NCI-H774 (cell line): ENCODE measurements at regions not wholly inside any gene's neighbourhood (a gene's known extent, or its start where the extent isn't known, plus 50 kb on each side); places are given as distances from the start of the nearest gene placed in this dataset.

Source experiments
- DNase-seq: peaks from one replicate; lab custom pipeline; 2025; lab: John Stamatoyannopoulos, UW

- DNase-seq, result no peak
Observed at GRCh38 chr7:70907259-70908247, 224.4 kb upstream of the GALNT17 start.

DNA sequence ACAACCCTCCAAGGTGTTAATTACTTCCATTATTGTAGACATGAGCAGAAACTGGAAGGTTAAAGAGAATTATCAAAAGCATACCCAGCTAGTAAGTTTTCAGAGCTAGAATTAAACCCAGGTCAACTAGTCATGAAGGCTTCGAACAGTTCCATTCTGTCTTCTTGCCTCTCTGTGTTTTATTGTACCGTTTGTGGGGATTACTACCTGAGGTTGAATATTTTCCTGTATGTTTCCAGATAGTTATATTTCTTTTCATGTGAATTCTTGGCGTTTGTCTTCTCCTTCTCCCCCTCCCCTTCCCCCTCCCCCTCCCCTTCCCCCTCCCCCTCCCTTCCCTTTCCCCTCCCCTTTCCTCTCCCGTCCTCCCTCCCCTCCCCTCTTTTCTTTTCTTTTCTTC is 218.0 kb upstream of the GALNT17 start:
- no peak for DNase-seq

GRCh38 chr7:70915067-70915466 is 216.9 kb upstream of the GALNT17 start:
- DNase-seq, result no peak

GRCh38 chr7:70919481-70920073 is 212.4 kb upstream of the GALNT17 start:
- no peak for DNase-seq

DNA sequence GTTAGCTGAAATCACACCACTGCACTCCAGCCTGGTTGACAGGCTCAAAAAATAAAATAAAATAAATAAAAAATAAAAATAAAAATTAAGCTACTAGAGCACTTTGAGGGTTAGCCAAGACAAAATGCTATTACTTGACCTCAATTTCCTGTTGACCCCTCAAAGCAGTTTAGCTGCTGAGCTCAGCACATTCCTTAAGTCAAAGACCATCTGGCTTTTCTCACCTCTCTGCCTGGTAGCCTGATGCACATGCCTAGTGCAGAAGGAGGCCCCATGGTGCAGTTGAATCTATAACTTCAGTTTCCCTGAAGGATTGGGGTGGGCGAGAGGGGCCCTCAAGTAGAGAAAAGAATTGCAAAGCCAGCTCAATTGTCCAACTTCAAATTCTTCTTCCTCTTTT is 211.1 kb upstream of the GALNT17 start:
- DNase-seq, result no peak

DNA sequence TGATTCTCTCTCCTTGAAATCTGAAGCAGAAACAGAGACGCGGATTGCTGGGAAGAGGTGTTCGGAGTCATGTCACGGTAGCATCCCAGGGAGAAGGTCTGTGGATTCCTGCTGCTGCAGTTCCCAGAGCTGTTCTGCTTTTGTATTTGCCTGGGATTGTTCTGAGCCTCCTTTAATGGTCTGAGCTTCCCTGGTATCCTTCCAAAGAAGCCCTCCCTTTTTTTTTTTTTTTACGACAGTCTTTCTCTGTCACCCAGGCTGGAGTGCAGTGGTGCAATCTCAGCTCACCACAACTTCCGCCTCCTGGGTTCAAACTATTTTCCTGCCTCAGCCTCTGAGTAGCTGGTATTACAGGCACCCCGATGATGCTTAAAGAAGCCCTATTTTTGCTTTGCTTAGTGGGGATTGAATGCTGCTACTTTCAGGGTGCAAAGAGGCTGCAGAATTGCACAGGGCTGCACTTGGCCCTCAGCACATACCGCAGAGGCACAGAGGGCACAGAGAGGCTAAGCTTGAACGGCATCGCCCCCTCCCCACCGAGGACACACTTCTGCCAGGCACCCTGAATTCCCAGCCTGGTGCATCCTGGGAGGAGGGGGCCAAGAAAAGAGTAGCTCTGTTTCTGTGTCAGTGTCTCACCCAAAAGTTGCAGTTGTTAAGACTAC is 208.6 kb upstream of the GALNT17 start:
- DNase-seq, result no peak

- no peak for DNase-seq
Observed at GRCh38 chr7:70925411-70926115, 206.4 kb upstream of the GALNT17 start.

DNA sequence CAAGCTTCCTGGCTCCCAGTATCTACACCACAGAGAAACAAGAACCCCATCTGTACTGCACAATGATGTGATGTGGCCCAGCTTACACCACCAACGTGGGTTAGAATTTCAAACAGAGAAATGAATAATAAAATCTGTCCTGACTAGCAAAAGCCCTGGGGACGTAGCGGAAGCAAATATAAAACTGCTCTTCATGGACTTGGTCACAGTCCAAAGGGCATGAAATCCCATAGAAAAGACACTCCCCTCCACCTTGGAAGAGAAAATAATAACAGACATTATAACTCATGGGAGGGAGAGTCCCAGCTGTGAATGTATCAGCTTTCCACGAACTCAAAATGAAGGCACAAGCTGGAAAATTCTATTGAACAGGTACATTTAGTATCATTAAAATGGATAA is 205.3 kb upstream of the GALNT17 start:
- DNase-seq, result no peak

- no peak for DNase-seq
Observed at GRCh38 chr7:70935311-70935710, 196.6 kb upstream of the GALNT17 start.

DNA sequence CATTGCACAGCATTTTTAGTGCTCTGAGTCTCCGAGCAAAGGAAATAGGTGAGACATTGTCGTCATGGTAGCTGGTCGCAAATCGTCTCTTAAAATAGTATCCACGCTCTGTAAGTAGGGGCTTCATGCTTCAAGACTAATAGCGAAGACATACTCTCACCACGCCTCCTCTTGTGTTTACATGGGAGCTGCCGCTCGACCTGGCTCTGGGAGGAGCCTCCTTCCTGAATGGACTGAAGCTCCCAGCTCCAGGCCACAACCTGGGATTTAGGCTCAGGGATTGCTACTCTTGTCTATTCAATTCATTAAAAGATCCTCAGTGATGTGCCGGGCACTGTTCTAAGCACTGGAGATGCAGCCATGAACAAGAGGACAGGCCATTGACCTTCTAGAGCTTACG is 196.1 kb upstream of the GALNT17 start:
- DNase-seq, result no peak

DNA sequence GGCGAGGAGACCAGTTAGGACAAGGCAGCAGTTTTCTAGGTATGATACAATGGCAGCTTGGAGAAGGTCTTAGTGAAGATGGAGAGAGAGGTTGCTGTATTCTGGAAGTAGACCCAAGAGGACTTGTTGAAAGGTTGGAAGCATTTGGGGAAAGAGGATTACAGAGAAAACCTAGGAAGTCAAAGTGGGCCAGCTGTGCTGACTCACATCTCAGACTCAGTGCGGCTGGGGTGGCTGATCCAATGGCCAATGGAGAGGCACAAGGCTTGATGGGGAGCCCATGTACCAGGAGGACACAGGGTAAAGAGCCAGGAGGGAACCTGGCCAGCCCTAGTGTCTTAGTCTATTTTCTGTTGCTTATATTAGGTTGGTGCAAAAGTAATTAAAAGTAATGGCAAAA is 194.5 kb upstream of the GALNT17 start:
- no peak for DNase-seq

- no peak for DNase-seq
Observed at GRCh38 chr7:70940597-70940996, 191.3 kb upstream of the GALNT17 start.

GRCh38 chr7:70942791-70943190 is 189.2 kb upstream of the GALNT17 start:
- no peak for DNase-seq

DNA sequence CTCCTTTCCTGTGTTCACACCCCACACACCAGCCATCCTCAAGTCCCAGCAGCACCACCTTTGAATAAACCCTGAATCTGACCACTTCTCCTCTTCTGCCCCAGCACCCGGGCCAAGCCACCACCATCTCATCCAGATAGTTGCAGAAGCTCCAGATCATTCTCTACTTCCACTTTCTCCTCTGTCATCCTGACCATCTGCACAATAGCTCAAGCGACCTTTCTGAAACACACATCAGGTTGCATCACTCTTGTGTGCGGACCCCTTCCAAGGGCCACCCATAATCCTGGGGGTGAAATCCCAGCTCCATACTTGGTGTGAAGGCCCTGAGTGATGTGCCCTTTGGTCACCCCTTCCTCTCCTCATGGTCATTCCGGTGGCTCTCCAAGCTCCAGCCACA is 187.4 kb upstream of the GALNT17 start:
- DNase-seq, result no peak

GRCh38 chr7:70947181-70947580 is 184.8 kb upstream of the GALNT17 start:
- no peak for DNase-seq

DNA sequence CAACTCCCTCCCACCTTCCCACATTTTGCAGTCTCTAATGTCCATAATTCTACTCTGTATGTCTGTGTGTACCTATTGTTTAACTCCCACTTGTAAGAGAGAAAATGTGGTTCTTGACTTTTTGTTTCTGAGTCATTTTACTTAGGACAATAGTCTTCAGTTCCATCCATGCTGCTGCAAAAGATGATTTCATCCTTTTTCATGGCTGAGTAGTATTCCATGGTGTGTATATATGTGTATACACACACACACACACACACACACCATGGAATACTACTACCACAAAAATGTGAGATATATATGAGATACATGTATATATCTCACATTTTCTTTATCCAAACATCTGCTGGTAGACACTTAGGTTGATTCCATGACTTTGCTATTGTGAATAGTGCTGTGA is 182.1 kb upstream of the GALNT17 start:
- no peak for DNase-seq

- no peak for DNase-seq
Observed at GRCh38 chr7:70951271-70951962, 180.5 kb upstream of the GALNT17 start.

- no peak for DNase-seq
Observed at GRCh38 chr7:70952311-70952710, 179.6 kb upstream of the GALNT17 start.

DNA sequence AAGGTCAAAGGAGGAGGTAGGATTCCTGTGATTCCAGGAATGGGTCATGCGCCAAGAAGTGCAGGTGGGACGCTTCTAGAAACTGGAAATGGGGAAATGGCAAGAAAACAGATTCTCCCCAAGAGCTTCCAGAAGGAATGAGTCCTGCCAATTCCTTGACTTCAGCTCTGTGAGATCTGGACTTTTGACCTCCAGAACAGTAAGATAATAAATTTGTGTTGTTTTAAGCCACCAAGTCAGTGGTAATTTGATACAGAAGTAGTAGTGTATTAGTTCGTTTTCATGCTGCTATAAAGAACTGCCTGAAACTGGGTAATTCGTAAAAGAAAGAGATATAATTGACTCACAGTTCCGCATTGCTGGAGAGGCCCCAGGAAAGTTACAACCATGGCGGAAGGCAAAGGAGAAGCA is 178.6 kb upstream of the GALNT17 start:
- DNase-seq, result no peak

- DNase-seq, result no peak
Observed at GRCh38 chr7:70953796-70954195, 178.1 kb upstream of the GALNT17 start.

GRCh38 chr7:70972693-70973092 is 159.3 kb upstream of the GALNT17 start:
- DNase-seq, result no peak

DNA sequence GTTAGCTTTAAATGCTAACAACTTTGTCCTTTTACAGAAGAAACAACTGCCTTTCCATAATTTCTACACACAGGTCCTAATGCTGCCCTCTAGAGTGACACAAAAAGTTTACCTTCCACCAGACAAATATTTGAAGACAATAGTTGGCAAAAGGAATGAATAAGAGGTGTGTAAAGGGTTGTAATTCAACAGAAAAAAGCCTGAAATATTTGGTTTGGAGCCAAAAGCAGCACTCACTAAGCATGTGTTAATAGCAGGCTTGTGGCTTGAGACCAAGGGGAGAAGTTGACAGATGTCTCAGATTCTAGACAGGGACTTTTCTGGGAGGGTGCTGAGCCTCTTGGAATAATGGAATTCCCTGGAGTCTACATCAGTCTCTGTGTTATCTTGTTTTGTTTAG is 156.2 kb upstream of the GALNT17 start:
- DNase-seq, result no peak
